H4 (cell line): ENCODE measurements at regions not wholly inside any gene's neighbourhood (a gene's known extent, or its start where the extent isn't known, plus 50 kb on each side); places are given as distances from the start of the nearest gene placed in this dataset.

Experiments
- DNase-seq: peaks from one replicate; pipeline ENCODE4 v3.0.0-alpha.2; 2015; ENCODE audit warnings: low spot score

DNA sequence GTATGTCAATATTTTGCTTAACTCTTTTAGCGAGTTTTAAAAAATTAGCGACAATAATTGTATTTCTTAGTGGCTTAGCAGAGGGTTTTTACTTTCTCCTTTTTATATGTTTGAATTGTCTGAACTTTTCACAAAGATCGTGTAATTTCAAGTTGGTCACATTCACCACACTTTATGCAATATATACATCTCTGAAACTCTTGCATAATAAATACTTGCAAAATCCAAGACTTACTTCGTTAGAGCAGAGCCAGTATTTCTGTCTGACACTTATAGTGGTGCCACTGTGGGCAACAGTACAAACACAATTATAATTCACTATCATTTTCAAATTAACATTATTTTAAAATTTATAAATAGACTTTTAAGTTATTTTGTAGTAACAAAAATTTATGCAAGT lies 62.0 kb downstream of the SUCNR1 start:
- DNase-seq, result no peak

GRCh38 chr3:151940481-151940880 lies 67.0 kb downstream of the SUCNR1 start:
- no peak for DNase-seq

GRCh38 chr3:151943539-151943938 lies 70.1 kb downstream of the SUCNR1 start:
- DNase-seq, result no peak

- no peak for DNase-seq
Measured at GRCh38 chr3:151944356-151944755, 70.9 kb downstream of the SUCNR1 start.

GRCh38 chr3:151946606-151947005 lies 73.2 kb downstream of the SUCNR1 start:
- no peak for DNase-seq

GRCh38 chr3:151949706-151950105 lies 76.3 kb downstream of the SUCNR1 start:
- no peak for DNase-seq

- DNase-seq, result no peak
Measured at GRCh38 chr3:151955356-151955755, 81.9 kb downstream of the SUCNR1 start.

DNA sequence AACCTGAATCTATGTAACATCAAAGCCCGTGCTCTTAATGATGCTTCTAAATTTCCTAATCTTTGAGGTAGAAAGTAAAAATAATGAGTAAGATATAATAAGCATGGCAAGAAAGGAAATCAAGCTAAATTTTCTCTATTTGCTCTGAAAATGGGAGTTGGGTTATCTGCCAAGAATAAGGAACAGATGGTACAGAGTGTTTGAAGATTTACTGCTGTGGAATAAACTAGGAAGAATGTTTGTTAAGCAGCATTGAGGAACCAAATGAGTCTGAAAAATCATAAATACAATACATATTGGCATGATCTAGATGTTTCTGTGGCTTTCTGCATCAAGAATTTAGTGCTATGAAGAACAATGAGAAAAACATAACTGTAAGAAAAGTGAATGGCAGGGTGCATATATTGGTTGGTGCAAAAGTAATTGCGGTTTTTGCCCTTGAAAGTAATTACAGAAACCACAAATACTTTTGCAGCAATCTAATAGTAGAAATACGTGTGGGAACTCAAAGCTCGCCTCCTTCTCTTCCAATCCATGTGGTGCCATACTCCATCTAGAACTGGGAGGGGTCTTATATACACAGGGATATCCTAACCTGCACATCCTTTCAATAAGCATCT lies 87.6 kb downstream of the SUCNR1 start:
- DNase-seq, result no peak

DNA sequence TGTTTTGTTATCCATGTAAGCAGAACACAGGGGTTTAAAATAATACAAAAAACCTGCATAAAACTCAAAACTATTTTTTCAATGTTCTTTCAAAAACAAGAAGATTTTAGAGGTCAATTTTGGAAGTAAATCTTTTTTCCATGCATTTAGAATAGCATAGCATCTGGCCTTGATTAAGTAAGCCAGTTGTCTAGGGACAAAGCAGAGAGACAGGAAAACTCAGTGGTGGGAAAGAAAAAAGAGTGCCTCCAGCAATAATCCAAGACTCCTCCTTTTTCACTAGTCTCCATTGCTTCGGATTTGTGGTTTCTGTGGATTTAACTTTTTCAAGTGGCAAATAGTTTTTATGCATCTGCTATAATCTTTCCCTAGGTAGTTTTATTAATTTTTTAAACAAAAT lies 88.9 kb downstream of the SUCNR1 start:
- no peak for DNase-seq

GRCh38 chr3:151962912-151963311 lies 89.5 kb downstream of the SUCNR1 start:
- no peak for DNase-seq

- DNase-seq, result no peak
Measured at GRCh38 chr3:151964743-151965142, 91.3 kb downstream of the SUCNR1 start.

GRCh38 chr3:151969026-151969642 lies 95.7 kb downstream of the SUCNR1 start:
- DNase-seq, result no peak

- DNase-seq, result no peak
Measured at GRCh38 chr3:151971814-151972579, 98.6 kb downstream of the SUCNR1 start.

- DNase-seq, result peak; percentile 19
Measured at GRCh38 chr3:151974067-151974466, 100.6 kb downstream of the SUCNR1 start.

- peak; percentile 96 for DNase-seq
Measured at GRCh38 chr3:151976211-151977050, 103.0 kb downstream of the SUCNR1 start.

- DNase-seq, result no peak
Measured at GRCh38 chr3:151979906-151980305, 106.5 kb downstream of the SUCNR1 start.

GRCh38 chr3:151983538-151983937 lies 110.1 kb downstream of the SUCNR1 start:
- DNase-seq, result no peak

GRCh38 chr3:151985787-151986430 lies 112.5 kb downstream of the SUCNR1 start:
- DNase-seq, result no peak

GRCh38 chr3:151987893-151988292 lies 114.5 kb downstream of the SUCNR1 start:
- DNase-seq, result no peak

DNA sequence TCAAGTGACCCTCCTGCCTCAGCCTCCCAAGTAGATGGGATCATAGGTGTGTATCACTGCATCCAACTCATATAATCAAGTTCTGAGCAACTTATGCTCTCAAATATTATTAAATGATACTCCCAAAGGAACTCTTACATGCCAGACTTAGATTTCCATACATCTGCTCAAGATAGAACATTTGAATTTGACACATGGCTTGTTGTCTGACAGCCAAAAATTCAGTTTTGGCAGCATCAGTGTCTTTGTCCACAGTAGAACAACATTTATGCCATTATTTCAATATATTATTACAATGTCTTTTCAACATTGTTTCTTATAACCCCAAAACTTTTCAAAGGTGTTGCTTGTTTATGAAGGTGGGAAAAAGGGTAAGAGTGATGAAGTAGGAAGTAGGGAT lies 116.2 kb downstream of the SUCNR1 start:
- DNase-seq, result no peak

GRCh38 chr3:151990696-151991376 lies 117.4 kb downstream of the SUCNR1 start:
- DNase-seq, result no peak
